Endothelial cell (in vitro differentiated cells): ENCODE measurements at regions not wholly inside any gene's neighbourhood (a gene's known extent, or its start where the extent isn't known, plus 50 kb on each side); places are given as distances from the start of the nearest gene placed in this dataset.

Experiments used
- DNase-seq: peaks from one replicate; pipeline ENCODE4 v3.0.0; 2021; ENCODE audit warnings: low spot score
- H3K27ac Mint-ChIP-seq: one replicate; pipeline ENCODE4 v1.8.0; 2021; ENCODE audit warnings: mixed read lengths, inconsistent platforms; ENCODE audit not compliant: unreplicated experiment
- H3K27me3 Mint-ChIP-seq: one replicate; pipeline ENCODE4 v1.8.0; 2021; ENCODE audit warnings: mild to moderate bottlenecking, moderate library complexity, mixed read lengths, inconsistent platforms; ENCODE audit not compliant: unreplicated experiment
- H3K36me3 Mint-ChIP-seq: one replicate; pipeline ENCODE4 v1.8.0; 2021; ENCODE audit warnings: mild to moderate bottlenecking, low read depth, mixed read lengths, inconsistent platforms; ENCODE audit not compliant: unreplicated experiment
- H3K4me1 Mint-ChIP-seq: one replicate; pipeline ENCODE4 v1.8.0; 2021; ENCODE audit warnings: mild to moderate bottlenecking, mixed read lengths, inconsistent platforms; ENCODE audit not compliant: unreplicated experiment
- H3K4me3 Mint-ChIP-seq: one replicate; pipeline ENCODE4 v1.8.0; 2021; ENCODE audit warnings: mild to moderate bottlenecking, mixed read lengths, inconsistent platforms; ENCODE audit not compliant: unreplicated experiment
- H3K9me3 Mint-ChIP-seq: one replicate; pipeline ENCODE4 v1.8.0; 2021; ENCODE audit warnings: mixed read lengths, inconsistent platforms; ENCODE audit not compliant: unreplicated experiment
- TF ChIP-seq, protein P1 (sequence below): fragments of 200-600 bp; sonication (generic); IDR thresholded peaks from one replicate; pipeline ENCODE4 v1.5.0; 2021; ENCODE audit warnings: antibody characterized with exemption; ENCODE audit not compliant: unreplicated experiment

DNA sequence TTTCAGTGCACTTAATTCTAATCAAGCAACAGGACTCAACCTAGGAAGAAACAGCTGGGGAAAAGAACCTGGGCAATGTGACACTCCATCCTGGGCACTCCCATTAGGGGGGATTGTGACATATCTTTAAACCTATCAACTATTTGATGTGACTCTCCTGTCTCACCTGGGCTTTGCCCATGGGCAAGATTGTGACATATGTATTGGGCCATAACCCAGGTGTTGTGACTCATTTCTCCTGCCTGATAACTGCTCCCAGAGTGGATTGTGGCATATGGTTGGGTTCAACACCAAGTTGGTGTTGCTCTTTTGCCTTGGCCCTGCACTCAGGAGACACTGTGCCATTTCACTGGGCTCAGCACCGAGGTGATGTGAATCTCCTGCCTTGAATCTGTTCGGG lies 82.6 kb downstream of the ZNF723 start:
- no peak overlapping the region for H3K4me3 Mint-ChIP-seq
- TF ChIP-seq, protein P1, sequence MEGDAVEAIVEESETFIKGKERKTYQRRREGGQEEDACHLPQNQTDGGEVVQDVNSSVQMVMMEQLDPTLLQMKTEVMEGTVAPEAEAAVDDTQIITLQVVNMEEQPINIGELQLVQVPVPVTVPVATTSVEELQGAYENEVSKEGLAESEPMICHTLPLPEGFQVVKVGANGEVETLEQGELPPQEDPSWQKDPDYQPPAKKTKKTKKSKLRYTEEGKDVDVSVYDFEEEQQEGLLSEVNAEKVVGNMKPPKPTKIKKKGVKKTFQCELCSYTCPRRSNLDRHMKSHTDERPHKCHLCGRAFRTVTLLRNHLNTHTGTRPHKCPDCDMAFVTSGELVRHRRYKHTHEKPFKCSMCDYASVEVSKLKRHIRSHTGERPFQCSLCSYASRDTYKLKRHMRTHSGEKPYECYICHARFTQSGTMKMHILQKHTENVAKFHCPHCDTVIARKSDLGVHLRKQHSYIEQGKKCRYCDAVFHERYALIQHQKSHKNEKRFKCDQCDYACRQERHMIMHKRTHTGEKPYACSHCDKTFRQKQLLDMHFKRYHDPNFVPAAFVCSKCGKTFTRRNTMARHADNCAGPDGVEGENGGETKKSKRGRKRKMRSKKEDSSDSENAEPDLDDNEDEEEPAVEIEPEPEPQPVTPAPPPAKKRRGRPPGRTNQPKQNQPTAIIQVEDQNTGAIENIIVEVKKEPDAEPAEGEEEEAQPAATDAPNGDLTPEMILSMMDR: no peak
- no peak overlapping the region for H3K27ac Mint-ChIP-seq
- H3K36me3 Mint-ChIP-seq: peaks cover 12% of the 10 kb centered on the region
- H3K27me3 Mint-ChIP-seq: peaks cover 2% of the 10 kb centered on the region
- H3K9me3 Mint-ChIP-seq: peaks cover 45% of the 10 kb centered on the region
- no peak for DNase-seq
- H3K4me1 Mint-ChIP-seq: no peaks in the 10 kb centered on the region

- Mint-ChIP-seq H3K4me1 (no peaks in the 10 kb centered on the region), H3K27ac (no peak overlapping the region), H3K36me3 (peaks cover 16% of the 10 kb centered on the region), H3K4me3 (no peak overlapping the region), H3K9me3 (peaks cover 58% of the 10 kb centered on the region), H3K27me3 (peaks cover 2% of the 10 kb centered on the region)
- TF ChIP-seq, protein P1: no peak
- DNase-seq: no peak
Measured at GRCh38 chr19:22918221-22918620, 84.8 kb downstream of the ZNF728 start.

- Mint-ChIP-seq H3K36me3 (peaks cover 24% of the 10 kb centered on the region), H3K4me1 (no peaks in the 10 kb centered on the region), H3K4me3 (peak overlapping the region; percentile 18), H3K27ac (no peak overlapping the region), H3K27me3 (peaks cover 4% of the 10 kb centered on the region), H3K9me3 (peaks cover 66% of the 10 kb centered on the region)
- no peak for DNase-seq
- TF ChIP-seq, protein P1: no peak
Measured at GRCh38 chr19:22919946-22920345, 83.0 kb downstream of the ZNF728 start.
